Activated CD8-positive, alpha-beta memory T cell treated with anti-CD3 and anti-CD28 coated beads for 36 hours (primary cell): ENCODE measurements at regions not wholly inside any gene's neighbourhood (a gene's known extent, or its start where the extent isn't known, plus 50 kb on each side); places are given as distances from the start of the nearest gene placed in this dataset.
"Not testable (repeated sequence)": the region's sequence is repeated elsewhere in the genome, so short reads cannot be mapped to it uniquely, and the experiment has no call there.

ENCODE experiments used
- CTCF ChIA-PET: fragments of 350-600 bp; sonication (Branson Sonifier 250); formaldehyde crosslinking; loops from one replicate; lab custom pipeline; 2021; ENCODE audit warnings: antibody characterized with exemption; lab: Charles Lee
- POLR2A ChIA-PET: fragments of 350-600 bp; sonication (Branson Sonifier 250); formaldehyde crosslinking; loops from one replicate; lab custom pipeline; 2021; ENCODE audit warnings: antibody characterized with exemption; lab: Charles Lee

- POLR2A ChIA-PET: no interaction called here
- CTCF ChIA-PET: no interaction called here
Observed at GRCh38 chr2:8551622-8552074, 130.2 kb upstream of the ID2 start.

- POLR2A ChIA-PET: no interaction called here
- CTCF ChIA-PET: no interaction called here
Observed at GRCh38 chr2:8552293-8552801, 129.5 kb upstream of the ID2 start.

DNA sequence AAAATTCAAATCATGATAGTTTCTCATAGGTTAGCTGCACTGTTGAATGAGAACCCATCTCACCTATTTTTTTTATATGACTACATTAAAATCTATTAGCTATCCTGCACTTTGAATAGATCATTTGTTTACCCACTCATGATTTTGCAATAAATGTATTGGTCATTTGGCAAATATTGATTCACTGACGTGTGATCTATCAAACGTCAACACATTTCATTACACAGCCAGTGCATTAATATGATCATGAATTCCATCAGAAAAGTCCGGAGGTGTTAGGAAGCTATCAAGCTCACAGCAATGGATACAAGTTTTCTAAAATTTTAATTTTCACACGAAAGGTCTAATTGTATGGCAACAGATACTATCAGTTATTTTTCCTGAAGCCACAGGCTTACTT is 128.2 kb upstream of the ID2 start:
- CTCF ChIA-PET: interaction anchor here (0.9 kb wide), 1 partner anchor 9 kb away, joined by 3 read pairs; no protein-coding TSS in a partner anchor
- POLR2A ChIA-PET: interaction anchor here (0.6 kb wide), 1 partner anchor 470 kb away, joined by 5 read pairs; no protein-coding TSS in a partner anchor

GRCh38 chr2:8554296-8554806 is 127.5 kb upstream of the ID2 start:
- CTCF ChIA-PET: no interaction called here
- POLR2A ChIA-PET: interaction anchor here (0.5 kb wide), 1 partner anchor 54 kb away, joined by 3 read pairs; no protein-coding TSS in a partner anchor

GRCh38 chr2:8555543-8555942 is 126.3 kb upstream of the ID2 start:
- ChIA-PET CTCF (no interaction called here), POLR2A (no interaction called here)

DNA sequence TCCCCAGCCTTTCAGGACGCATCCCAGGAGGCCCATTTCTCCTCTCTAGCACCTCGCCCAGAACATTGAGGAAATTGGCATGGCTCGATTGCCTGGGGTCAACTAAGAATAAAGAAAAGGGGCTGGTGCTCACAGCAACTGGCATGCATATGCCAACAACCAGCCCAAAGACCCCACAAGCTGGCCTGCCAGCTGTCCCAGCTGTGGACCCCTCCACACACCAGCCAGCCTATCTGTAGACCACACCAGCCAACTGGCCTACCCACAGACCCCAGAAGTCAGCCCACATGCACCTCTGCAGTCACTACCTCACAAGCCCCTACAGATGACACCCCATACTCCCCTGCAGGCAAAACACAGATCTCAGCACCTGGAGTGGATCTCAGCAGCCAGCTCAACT is 123.8 kb upstream of the ID2 start:
- CTCF ChIA-PET: no interaction called here

GRCh38 chr2:8558956-8559355 is 122.9 kb upstream of the ID2 start:
- ChIA-PET CTCF (no interaction called here), POLR2A (no interaction called here)

More for the DNA sequence above, 123.8 kb upstream of the ID2 start:
- POLR2A ChIA-PET: no interaction called here

GRCh38 chr2:8559805-8560204 is 122.1 kb upstream of the ID2 start:
- ChIA-PET POLR2A (no interaction called here), CTCF (interaction anchor here (1.0 kb wide), 1 partner anchor 31 kb away, joined by 3 read pairs; no protein-coding TSS in a partner anchor)

- POLR2A ChIA-PET, CTCF ChIA-PET: not testable (repeated sequence)
Observed at GRCh38 chr2:8561692-8562091, 120.2 kb upstream of the ID2 start.

- ChIA-PET POLR2A (no interaction called here), CTCF (no interaction called here)
Observed at GRCh38 chr2:8563814-8564474, 117.9 kb upstream of the ID2 start.

- CTCF ChIA-PET: no interaction called here
- POLR2A ChIA-PET: no interaction called here
Observed at GRCh38 chr2:8564475-8564874, 117.4 kb upstream of the ID2 start.

- ChIA-PET POLR2A (no interaction called here), CTCF (no interaction called here)
Observed at GRCh38 chr2:8565399-8566154, 116.3 kb upstream of the ID2 start.

DNA sequence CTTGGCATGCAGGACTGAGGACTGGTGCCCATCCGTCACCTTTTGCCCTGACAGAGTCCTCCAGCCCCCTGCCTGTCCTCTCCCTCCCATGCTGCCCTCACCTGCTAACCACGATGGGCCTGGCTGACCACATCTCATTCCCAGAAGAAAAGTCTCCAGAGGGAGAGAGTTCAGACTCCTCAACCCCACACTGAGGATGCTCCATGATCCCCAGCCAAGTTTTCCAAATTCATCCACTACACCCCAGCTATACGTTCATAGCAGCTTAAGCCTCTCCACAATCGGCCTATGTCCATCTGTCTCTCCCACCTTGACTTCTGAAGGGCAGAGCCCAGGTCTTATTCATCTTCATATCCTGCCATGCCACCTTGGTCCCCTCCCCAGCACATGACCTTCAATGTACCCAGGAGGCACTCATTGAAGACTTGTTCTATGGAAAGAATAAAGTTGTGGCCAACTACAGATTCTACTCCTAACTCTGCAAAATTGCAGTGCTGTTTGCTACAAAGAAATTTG is 115.6 kb upstream of the ID2 start:
- CTCF ChIA-PET: interaction anchor here (1.6 kb wide), 1 partner anchor 19 kb away, joined by 3 read pairs; no protein-coding TSS in a partner anchor
- POLR2A ChIA-PET: no interaction called here

DNA sequence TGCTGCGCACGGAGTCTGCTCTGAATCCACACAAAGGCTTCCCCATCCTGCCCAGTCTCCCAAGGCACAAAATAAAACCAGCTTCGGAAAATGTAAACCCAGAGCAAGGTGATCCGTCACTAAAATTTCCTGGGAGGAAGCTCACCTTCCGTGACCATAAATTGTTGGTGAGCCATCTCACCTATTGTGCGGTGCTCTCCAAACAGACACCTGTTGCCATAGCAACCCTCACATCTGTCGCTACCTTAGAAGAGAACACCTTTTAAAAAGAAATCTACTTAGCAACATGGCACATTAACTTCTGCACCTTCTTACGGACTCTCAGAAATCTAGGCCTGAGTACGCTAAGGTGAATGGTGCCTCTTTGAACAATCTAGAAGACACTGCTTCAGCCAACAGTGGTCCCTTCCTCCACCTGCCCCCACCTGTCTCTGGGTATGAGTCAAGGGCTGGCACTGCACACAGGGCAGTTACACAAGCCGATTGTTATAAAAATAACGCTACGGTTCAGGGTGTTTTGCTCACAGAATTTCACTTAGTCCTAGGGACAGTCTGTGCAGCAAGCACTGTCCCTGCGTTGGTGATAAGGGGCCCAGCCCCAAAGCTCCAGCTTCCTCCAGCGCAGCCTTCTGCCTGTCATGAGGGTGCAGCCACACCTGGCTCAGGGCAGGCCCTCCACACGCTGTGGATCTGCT is 114.9 kb upstream of the ID2 start:
- POLR2A ChIA-PET: no interaction called here
- CTCF ChIA-PET: interaction anchor here (1.6 kb wide), 1 partner anchor 20 kb away, joined by 3 read pairs; no protein-coding TSS in a partner anchor

GRCh38 chr2:8567469-8568260 is 114.2 kb upstream of the ID2 start:
- ChIA-PET POLR2A (no interaction called here), CTCF (interaction anchor here (1.6 kb wide), 1 partner anchor 21 kb away, joined by 3 read pairs; no protein-coding TSS in a partner anchor)

DNA sequence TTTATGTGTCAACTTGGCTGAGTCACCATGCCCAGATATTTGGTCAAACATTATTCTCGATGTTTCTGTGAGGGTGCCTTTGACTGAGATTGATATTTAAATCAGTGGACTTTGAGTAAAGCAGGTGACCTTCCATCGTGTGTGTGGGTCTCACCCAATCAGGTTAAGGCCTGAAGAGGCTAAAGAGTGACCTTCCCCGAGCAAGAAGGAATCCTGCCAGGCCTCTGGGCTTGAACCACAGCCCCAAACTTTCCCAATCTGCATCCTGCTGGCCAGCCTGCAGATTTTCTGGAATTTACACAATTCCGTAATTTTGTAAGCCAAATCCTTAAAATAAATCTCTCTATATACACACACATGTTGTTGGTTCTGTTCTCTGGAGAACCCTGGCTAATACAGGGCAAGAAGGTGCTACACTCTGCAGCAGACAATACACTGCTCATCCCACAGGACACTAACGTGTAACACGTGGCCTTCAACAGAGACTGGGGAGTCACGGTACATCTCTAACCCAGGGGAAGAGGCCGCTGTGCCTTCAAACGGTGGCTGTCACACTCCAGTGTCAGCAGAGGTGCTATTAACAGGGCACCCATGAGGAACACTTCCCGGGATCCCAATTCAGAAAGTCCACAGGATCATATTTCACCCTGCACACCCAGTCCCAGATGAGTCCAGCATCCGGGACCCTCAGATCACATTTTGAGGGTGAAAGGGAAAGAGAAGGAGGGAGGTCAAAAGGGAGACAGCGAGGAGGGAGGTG is 113.1 kb upstream of the ID2 start:
- CTCF ChIA-PET: no interaction called here
- POLR2A ChIA-PET: no interaction called here

GRCh38 chr2:8569332-8569930 is 112.4 kb upstream of the ID2 start:
- ChIA-PET POLR2A (no interaction called here), CTCF (no interaction called here)

DNA sequence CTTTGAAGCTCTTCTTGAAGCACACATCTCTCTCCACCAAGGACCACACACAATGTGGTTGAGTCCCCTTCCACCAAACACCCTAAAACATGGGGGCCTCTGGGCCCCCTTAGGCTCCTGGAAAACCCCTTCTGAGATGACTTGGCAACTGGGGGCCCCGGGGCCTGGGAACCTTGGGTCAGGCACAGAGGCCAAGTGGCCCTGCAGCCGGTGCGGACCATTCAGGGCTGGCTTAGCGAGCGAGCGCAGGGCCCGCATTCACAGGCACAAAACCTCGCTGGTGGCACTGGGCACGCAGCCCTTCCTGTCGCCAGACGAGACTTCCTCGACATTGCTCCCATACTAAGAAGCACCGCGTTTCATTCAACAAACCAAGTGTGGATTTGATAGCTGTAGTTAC is 111.2 kb upstream of the ID2 start:
- CTCF ChIA-PET: no interaction called here
- POLR2A ChIA-PET: no interaction called here
